Muscle layer of duodenum (tissue), 2 donors: ENCODE measurements at regions not wholly inside any gene's neighbourhood (a gene's known extent, or its start where the extent isn't known, plus 50 kb on each side); places are given as distances from the start of the nearest gene placed in this dataset.

Experiments used
- H3K27ac ChIP-seq: one replicate; pipeline ENCODE4 v1.7.0; 2013; ENCODE audit warnings: mild to moderate bottlenecking, low read length
- H3K27me3 ChIP-seq: one replicate; pipeline ENCODE4 v1.7.0; 2013; ENCODE audit warnings: low read depth, mild to moderate bottlenecking, control low read depth, low read length
- H3K36me3 ChIP-seq, 2 donors: one replicate each; pipeline ENCODE4 v1.7.0; 2013; ENCODE audit warnings: low read length in 2 of 2, control low read depth in 1 of 2, mild to moderate bottlenecking in 1 of 2; ENCODE audit not compliant: insufficient read depth in 2 of 2, control insufficient read depth in 1 of 2
- H3K4me1 ChIP-seq, 2 donors: one replicate each; pipeline ENCODE4 v1.7.0; 2013; ENCODE audit warnings: low read length in 2 of 2, mild to moderate bottlenecking in 2 of 2, control low read depth in 1 of 2, moderate library complexity in 1 of 2; ENCODE audit not compliant: insufficient read depth in 2 of 2, control insufficient read depth in 1 of 2
- H3K4me3 ChIP-seq, 2 donors: one replicate each; pipeline ENCODE4 v1.7.0; 2013; ENCODE audit warnings: low read length in 2 of 2, low read depth in 1 of 2, mild to moderate bottlenecking in 1 of 2
- H3K9me3 ChIP-seq, 2 donors: one replicate each; pipeline ENCODE4 v1.7.0; 2013; ENCODE audit warnings: low read length in 2 of 2, control low read depth in 1 of 2, mild to moderate bottlenecking in 1 of 2; ENCODE audit not compliant: control insufficient read depth in 1 of 2
- donor health status: healthy.

DNA sequence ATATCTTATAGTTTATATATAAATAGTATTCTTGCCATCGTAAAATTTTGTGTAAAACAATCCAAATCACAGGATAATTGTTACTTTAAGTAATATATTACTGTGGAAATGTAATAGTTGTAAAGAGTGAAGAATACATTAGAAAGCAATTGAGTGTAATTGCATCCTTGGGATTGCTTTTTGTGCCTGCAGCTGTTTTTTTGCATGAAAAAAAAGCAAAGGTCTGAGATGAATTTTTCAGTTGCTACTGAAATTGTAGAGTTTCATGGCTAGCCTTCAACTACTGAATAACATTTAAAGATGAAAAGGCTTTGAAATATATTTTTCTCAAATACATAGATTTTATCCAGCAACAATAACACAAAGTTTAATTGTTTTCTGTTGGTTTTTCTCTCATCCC lies 232.0 kb upstream of the FAM174A start:
- Histone ChIP-seq H3K4me3 (no peak overlapping the region), H3K4me1 (no peaks in the 10 kb centered on the region), H3K27ac (no peak overlapping the region), H3K36me3 (no peaks in the 10 kb centered on the region), H3K9me3 (no peaks in the 10 kb centered on the region), H3K27me3 (no peaks in the 10 kb centered on the region)

- Histone ChIP-seq H3K36me3 (no peaks in the 10 kb centered on the region), H3K4me3 (no peak overlapping the region), H3K9me3 (no peaks in the 10 kb centered on the region), H3K4me1 (no peaks in the 10 kb centered on the region), H3K27me3 (no peaks in the 10 kb centered on the region), H3K27ac (no peak overlapping the region)
Observed at GRCh38 chr5:100299261-100299660, 235.9 kb upstream of the FAM174A start.

- peaks cover 0 to 5% of the 10 kb centered on the region in 2 donors for H3K9me3 ChIP-seq
Observed at GRCh38 chr5:100276071-100276470, 259.1 kb upstream of the FAM174A start.

DNA sequence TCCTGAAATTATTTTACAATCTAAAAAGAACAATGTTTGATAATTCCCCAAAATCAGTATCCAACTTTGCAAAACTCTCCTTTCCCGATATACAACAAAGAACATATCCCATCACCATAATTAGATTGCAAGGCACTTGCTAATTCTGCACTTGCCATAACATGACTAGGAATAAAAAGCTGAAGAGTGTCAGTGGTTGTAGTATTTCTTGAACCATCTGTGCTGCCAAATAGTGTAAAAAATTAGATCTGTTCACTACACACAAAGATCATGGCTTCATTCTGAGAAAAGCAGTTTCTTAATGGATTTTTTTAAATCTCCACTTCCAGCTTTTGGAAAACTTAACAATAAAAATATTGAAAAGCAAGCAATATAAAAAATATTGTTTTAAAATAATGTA lies 259.5 kb upstream of the FAM174A start:
- Histone ChIP-seq H3K4me1 (no peaks in the 10 kb centered on the region), H3K36me3 (no peaks in the 10 kb centered on the region), H3K4me3 (no peak overlapping the region), H3K9me3 (peaks cover 0 to 5% of the 10 kb centered on the region in 2 donors), H3K27ac (no peak overlapping the region), H3K27me3 (no peaks in the 10 kb centered on the region)

More at GRCh38 chr5:100276071-100276470, 259.1 kb upstream of the FAM174A start:
- Histone ChIP-seq H3K4me1 (no peaks in the 10 kb centered on the region), H3K4me3 (no peak overlapping the region), H3K27me3 (no peaks in the 10 kb centered on the region), H3K27ac (no peak overlapping the region), H3K36me3 (no peaks in the 10 kb centered on the region)

DNA sequence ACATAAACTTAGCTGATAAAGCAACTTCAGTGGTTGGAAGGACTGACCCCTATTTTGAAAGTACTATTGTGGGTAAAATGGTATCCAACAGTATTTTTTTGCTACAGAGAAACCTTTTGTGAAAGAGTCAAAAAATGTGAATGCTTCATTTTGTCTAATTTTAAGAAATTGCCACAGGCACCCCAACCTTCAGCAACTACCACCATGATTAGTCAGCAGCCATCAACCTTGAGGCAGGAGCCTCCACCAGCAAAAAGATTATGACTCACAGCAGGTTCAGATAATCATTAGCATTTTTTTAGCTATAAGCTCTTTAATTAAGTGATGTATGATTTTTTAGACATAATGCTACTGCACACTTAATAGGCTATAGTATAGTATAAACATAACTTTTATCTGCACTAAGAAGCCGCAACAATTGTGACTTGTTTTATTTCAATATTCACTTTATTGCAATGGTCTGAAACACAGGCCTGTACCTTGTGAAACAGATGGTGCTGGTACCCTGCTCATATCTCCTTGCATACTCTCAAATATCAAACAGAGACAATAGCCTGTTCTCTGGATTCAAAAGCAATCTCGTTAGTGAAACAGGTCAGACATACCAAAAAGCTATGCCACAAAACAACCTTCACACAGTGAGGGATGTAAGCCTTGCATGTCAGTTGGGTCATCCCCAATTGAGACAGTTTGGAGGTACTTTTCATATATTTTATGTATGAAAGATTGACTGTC lies 261.2 kb upstream of the FAM174A start:
- Histone ChIP-seq H3K4me1 (no peaks in the 10 kb centered on the region), H3K27me3 (no peaks in the 10 kb centered on the region), H3K9me3 (no peaks in the 10 kb centered on the region), H3K36me3 (no peaks in the 10 kb centered on the region), H3K27ac (no peak overlapping the region), H3K4me3 (no peak overlapping the region)

DNA sequence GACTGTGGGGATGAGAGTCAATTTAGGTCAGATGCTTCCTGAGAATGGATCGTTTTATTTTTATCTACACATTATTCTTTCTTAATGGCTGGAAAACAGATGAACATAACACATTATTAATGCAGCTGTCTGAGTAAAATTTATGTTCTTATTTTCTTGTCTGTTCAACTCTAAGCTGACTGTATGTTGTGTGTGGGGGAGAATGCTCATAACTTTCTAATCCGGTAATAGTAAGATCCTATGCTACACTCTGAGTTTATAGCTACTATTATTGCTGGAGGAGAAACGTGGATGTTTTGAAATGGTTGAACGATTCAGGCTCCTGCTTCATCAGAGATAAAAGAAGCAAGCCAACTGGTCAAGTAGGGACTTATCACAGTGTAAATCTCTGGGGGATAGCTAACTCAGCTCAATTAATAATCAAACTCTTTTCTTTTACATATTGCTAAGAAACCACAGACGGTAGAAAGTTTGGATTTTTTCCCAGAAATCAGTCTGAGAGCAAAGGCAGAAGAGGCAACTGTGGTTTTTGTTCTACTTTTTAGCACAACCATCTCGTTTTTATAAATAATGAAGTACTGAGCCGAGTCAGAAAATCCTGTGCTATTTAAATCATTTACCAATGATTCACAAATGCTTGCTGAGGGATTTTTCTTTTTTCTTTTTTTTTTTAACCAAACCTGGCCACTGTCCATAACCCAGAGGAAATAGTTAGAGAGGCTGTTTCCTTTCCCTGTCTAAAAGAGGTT lies 265.0 kb upstream of the FAM174A start:
- Histone ChIP-seq H3K27ac (no peak overlapping the region), H3K9me3 (no peaks in the 10 kb centered on the region), H3K27me3 (no peaks in the 10 kb centered on the region), H3K4me3 (no peak overlapping the region), H3K36me3 (no peaks in the 10 kb centered on the region), H3K4me1 (no peaks in the 10 kb centered on the region)

GRCh38 chr5:100260968-100261367 lies 274.2 kb upstream of the FAM174A start:
- Histone ChIP-seq H3K9me3 (no peaks in the 10 kb centered on the region), H3K4me3 (no peak overlapping the region), H3K36me3 (no peaks in the 10 kb centered on the region), H3K4me1 (no peaks in the 10 kb centered on the region), H3K27me3 (no peaks in the 10 kb centered on the region), H3K27ac (no peak overlapping the region)

GRCh38 chr5:100252944-100253343 lies 282.2 kb upstream of the FAM174A start:
- Histone ChIP-seq H3K4me3 (no peak overlapping the region), H3K36me3 (no peaks in the 10 kb centered on the region), H3K4me1 (no peaks in the 10 kb centered on the region), H3K27me3 (no peaks in the 10 kb centered on the region), H3K9me3 (no peaks in the 10 kb centered on the region), H3K27ac (no peak overlapping the region)

DNA sequence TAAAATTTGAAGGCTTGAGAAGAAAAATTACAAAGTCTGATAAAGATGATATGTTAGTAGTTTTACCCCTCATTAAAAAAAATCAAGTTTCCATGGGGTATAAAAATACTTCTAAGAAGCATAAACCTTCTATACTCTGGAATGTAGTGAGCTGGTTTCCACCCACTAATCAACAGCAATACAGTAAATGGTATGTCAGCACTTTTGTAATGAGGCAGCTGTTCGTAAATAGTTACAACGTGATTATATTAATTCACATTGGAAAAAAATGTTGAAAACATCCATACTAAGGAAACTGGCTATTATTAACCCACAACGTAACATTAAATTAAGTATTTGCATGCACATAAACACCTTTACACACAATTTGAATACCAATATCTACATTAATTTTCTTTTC lies 283.1 kb upstream of the FAM174A start:
- Histone ChIP-seq H3K27me3 (no peaks in the 10 kb centered on the region), H3K27ac (no peak overlapping the region), H3K4me3 (no peak overlapping the region), H3K9me3 (no peaks in the 10 kb centered on the region), H3K36me3 (no peaks in the 10 kb centered on the region), H3K4me1 (no peaks in the 10 kb centered on the region)

- no peak overlapping the region for H3K4me3 ChIP-seq
- no peaks in the 10 kb centered on the region for H3K4me1 ChIP-seq
- no peaks in the 10 kb centered on the region for H3K9me3 ChIP-seq
- H3K36me3 ChIP-seq, result no peaks in the 10 kb centered on the region
- no peaks in the 10 kb centered on the region for H3K27me3 ChIP-seq
- H3K27ac ChIP-seq, result no peak overlapping the region
Observed at GRCh38 chr5:100249884-100250269, 285.3 kb upstream of the FAM174A start.

DNA sequence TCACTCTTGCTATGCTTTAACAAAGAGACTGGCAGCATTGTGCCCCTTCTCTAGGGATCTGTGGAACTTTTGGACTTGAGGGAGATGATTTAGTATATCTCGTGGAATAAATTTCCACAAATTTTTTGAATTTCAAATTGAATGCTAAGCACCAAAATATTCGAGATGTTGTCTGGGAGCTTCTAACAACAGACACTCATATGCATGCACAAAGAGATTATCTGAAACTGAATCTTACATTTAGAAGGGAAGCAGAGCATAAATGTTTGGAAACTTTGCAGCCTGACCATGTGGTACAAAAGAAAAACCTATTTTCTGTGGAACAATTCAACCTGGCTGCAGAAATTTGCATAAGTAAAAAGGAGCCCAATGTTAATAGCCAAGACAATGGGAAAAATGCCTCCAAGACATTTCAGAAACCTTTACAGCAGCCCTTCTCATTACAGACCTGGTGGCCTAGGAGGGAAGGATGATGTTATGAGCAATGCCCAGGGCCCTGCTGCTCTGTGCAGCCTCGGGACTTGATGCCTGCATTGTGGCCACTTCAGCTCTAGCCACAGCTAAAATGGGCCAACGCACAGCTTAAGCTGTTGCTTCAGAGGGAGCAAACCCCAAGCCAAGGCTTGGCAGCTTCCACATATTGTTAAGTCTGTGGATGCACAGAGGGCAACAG lies 285.8 kb upstream of the FAM174A start:
- Histone ChIP-seq H3K9me3 (no peaks in the 10 kb centered on the region), H3K27me3 (no peaks in the 10 kb centered on the region), H3K4me1 (no peaks in the 10 kb centered on the region), H3K36me3 (no peaks in the 10 kb centered on the region), H3K4me3 (no peak overlapping the region), H3K27ac (no peak overlapping the region)
